GM19023 (cell line): ENCODE measurements at regions not wholly inside any gene's neighbourhood (a gene's known extent, or its start where the extent isn't known, plus 50 kb on each side); places are given as distances from the start of the nearest gene placed in this dataset.
A peak's percentile ranks its signal among the peaks of the same experiment; 100 is the strongest.

Experiments used
- ATAC-seq: cut with Tn5 transposase; IDR thresholded peaks from one replicate; pipeline ENCODE4 v1.9.1; 2021; ENCODE audit warnings: mild to moderate bottlenecking, moderate library complexity; ENCODE audit not compliant: unreplicated experiment

DNA sequence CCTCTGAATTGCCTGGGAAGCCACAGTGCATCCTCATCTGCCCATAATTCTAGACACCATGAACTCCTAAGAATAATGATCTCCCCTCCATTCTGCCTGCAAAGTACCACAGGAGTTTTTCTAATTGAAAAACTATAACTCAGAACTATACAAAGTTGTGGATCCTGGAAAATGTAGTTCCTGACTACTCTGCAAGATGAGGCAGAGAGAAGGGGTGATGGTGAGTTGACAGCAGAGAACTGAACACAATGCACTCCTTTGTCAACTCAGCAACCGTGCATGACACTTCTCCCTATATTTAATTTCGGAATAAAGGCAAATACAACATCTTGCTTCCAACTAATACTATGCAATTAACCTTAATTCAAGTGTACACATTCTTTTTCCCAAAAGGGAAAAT lies 471.1 kb upstream of the FAM98A start:
- ATAC-seq, result no peak

DNA sequence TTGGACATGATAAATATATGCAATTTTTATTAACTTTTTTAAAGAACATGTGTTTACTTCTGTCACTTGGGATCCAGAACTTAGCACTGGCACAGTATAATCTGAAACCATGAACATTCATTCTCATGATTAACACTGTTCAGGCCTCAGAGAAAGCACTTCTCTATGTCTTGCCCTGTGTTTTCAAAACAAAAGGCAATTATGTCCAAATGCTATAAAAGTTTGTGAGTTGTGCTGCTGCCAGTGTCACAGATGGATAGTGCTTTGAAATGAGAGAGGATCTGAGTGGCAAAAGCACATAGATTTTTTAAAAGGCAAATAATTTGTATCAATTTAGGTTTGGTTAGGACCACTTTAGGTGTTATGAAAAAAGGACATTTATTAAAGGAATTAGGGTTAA lies 470.5 kb upstream of the FAM98A start:
- no peak for ATAC-seq

DNA sequence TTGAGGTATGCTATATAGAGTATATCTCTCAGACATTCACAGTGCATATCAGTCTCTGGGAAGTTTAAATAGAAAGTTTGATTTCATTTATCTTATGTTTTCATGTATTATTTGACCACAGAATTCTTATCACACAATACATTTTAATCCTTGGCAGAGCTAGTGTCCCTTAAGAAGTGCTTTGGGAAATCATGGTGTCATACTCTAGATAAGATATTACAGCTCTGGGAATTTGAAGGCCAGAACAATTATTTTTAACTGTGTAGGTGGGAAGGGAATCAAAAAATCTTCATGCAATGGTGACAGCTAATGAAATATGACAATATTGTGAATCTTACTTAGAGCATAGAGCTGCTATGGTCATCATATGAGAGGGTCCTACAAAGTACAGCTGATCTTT lies 451.3 kb upstream of the FAM98A start:
- no peak for ATAC-seq

DNA sequence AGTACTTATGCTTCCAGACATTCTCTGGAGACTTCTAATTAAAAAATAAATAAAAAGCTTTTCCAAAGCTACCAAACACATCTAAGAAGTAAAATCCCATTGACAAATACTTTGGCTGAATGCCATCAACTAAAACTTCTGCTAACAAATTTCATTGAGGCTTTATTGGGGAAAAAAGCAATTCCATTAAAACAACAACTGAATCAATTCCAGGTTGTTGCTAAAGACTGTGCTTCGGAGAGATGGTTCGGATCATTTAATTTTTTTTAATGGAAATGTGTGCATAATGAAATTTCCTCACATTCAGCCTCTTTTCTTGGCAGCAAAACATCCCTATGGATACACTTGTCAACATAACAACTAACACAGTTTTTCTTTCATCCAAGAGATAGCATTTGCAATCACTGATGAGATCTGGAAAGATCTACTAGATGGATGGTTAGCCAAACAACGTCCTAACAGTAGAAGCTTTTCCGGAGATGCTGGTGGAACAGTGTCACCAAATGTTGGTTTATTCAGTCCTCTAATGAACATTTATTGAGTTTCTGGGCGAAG lies 446.1 kb upstream of the FAM98A start:
- no peak for ATAC-seq

DNA sequence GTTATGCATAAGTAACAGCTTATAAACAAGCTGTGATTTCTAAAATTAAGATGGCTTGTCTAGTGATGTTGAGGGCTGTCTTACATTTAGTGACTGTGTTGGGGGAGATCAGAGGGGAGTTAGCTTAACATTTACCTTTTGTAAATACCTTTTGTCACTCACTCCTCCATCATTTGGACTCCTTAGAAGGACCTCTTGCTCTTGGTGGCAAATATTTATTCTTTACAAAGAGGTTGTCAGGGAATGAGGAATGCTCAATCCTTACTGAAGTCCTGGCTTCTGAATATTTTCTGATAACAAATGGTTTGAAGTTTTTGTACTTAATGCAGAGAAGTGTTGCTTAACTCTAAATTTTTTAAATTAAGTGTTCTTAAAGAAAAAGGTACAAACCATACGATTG lies 438.8 kb upstream of the FAM98A start:
- no peak for ATAC-seq

DNA sequence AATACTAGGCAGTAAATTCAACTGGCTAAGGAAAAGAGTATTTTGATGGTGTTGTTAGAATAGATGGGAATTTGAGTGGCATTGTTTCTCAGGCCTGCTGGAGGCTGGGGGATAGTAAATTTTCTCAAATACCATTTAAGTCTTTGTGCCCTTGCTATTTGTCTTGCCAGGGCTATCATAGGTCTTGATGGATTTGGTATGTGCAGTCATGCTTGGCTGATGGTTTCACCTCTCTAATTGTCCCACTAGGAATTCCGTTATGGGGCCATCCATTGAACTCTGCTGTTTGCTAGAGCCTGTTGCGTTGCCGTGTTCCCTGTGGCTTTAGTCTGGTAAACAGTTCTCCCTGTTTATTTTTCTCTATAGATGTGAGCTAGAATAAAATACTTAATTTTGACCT lies 438.1 kb upstream of the FAM98A start:
- ATAC-seq, result no peak

DNA sequence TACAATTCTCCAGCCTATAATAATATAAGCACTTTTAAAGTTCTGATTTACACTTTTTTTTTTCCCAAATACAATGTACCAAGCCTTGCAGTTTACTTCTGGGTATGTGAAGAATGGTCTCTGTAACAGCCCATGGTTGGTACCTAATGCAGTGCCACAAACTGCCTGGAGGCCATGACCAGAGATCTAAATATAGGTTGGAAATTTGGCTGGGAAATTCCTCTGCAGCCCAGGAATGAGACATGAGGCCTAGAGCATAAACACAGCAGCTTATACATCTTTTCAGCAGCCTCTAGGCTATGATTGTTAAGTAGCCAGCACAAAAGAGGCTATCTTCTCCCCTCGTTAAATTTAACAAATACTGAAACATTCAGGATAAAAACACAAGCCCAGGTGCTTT lies 432.0 kb upstream of the FAM98A start:
- no peak for ATAC-seq

DNA sequence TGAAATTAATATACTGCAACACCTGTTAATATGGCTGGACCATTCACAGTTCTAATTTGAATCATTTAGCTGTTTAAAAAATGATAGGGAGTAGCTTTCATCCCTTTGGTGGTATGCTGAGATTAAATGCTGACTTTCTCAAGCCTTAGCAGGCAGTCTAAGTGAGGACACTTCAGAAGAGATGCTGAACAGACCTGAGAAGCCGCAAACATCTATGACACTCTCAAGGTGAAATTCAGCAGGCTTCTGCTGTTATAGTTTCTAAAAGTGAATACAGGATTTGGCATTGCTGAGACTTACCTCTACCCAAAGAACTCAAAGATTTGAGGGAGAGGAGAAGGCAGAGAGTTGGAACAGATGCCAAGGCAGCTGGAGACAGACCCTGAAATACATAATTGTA lies 431.2 kb upstream of the FAM98A start:
- ATAC-seq, result no peak

DNA sequence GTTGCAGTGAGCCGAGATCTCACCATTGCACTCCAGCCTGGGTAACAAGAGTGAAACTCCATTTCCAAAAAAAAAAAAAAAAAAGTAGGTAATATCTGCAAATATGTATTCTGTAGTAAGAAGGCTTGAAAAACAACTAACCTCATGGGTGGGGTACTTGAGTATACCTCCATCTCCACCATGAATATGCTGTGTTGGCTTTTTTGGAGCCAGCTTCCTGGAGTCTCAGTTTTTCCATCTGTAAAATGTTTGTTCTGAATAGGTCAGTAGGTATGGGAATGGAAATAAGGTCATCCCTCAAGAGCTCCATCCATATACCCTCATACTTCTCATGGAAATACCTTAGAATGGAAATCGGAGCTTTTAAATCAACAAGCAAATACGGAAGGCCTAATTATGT lies 430.0 kb upstream of the FAM98A start:
- ATAC-seq, result no peak

DNA sequence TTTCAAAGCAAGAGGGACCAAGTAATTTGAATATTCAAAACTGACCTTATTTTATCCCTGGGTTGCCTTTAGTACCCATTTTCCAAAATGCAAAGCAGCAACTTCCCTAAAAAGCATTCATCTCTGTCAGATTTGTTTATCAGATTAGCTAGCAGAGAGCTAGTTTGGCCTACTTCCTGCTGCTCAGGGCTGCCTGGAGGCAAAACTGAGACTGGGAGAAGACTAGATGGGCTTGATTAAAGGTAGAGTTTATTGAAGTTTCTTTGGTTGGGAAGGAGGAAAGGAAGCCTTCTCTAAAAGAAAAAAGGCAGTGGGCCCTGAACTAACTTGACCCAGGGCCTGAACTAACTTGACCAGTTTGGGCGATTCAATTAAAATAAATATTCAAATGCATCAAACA lies 426.1 kb upstream of the FAM98A start:
- no peak for ATAC-seq

DNA sequence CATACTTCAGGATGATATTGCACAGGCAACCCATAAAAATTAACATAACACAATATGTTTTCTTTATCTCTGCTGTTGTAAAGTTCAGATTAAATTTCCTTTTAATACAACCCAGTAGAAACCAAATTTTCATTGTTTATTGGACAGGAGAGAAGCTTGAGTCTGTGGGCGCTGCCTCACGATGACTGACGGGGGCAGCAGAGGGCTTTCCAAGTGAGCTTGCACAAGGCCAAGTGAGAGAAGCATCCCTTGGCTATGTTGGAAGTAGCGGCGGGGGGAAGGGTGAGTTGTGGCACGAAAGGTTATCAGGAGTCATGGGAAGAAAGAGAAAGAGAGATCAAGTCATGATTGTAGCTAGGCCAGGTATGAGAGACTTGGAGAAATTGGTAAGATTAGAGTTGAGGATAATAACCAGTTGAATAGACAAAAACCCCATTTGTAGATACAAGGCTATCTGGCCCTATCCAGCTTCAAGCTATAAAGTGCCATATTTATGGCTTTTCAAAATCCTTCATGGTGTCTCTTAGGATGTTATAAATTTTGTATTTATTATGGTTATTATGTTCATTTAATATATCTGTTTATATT lies 413.7 kb upstream of the FAM98A start:
- ATAC-seq, result peak; percentile 73

DNA sequence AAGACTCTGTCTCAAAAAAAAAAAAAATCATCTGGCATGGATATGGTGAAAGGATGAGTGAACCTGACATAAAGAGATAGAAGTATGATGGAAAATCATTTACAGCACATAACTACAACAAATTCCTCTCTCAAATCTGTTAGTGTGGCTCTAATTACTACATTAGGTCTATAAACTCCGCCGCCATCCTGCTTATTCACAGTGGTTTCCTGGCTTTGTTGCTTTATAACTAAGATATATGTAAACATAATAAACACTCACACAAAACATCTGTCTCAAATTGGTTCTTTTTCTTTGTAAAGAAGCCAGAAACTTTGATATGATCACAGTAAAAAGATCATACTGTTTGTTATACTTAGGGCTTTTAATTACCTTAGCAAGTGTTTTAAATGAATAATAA lies 412.6 kb upstream of the FAM98A start:
- ATAC-seq, result no peak

DNA sequence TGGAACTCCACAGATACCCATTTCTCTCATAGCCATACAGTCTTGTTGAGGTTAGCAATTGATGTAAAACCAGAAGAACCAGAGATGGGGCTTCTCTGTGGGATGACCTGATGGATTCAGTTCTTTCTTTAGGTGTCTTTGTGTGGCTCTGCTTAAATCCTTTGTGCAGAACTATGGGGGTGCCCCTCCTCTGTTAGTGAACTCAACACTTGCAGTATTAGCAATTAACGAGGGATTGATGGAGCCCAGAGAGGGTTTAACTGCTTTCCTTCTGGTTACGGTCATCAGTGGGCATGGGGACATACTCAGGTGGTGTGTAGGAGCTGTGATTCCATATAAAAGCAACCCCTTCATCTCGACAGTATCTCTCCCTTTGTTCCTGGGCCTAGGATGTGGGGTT lies 406.8 kb upstream of the FAM98A start:
- ATAC-seq, result no peak

DNA sequence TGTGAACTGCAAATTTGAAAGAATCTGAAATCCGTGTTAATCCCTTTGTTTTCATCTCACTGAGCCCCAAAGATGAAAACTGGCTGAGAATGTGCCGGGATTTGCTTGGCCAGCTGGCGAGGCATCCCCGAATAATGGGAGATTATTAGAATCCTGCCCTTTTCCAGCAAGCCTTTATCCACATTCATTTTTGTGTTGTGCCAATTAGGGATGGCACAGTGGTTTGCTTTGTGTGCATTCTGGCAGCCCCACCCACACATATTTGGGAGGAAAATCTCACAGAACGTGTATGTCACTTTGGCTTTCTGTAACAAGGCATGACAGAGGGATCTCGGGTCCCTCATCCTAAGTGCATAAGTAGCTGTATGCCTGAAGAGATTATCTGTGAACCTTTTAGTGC lies 405.8 kb upstream of the FAM98A start:
- no peak for ATAC-seq

DNA sequence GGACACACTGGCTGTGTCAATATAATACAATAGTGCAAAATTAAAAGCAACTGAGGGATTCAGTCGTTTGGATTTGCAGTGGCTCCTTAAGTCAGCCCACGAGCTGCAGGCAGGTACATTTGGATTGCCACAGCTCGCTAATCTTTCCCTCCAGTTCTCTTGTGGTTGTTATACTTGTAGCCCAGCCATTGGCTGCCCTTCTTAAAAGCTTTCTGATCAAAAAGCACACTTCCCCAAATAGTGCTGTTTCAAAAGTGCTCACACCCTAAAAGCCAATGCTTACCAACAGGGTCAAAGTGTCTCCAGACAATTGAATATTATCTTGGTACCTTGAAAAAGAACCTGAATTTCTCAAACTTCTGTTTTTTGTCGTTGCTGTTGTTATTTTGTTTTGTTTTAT lies 404.7 kb upstream of the FAM98A start:
- no peak for ATAC-seq

DNA sequence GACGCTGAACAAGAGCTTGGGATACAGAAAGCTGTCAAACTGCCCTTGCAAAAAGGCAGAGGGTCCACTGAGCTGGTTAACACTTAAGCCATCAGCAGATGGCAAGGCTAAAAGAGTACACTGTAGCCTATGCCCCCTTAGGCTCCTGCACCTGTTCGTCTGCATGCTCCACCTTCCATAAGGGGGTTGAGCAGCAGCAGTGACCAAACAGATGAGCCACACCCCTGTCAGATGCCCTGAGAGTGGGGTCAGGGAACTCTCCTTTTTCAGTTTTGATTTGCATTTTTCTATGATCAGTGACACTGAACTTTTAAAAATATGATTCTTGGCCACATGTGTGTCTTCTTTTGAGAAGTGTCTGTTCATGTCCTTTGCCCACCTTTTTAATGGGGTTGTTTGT lies 402.5 kb upstream of the FAM98A start:
- no peak for ATAC-seq

DNA sequence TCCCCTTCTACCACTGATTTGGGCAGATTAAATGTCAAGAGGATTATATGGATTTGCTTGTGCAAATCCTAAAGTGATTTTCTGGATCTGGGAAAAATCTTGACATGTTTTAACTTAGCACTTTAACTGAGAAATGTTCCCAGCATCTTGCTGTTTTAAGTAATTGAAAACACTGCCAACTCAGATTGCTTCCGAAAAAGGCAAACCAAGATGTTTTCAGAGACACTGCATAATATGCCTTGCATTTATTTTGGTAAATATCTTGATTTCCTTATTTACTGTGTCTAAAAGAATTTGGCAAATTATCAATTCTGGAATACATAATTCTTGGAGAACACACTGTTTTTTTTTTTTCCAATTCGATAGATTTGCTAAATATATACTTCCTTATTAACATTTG lies 385.0 kb upstream of the FAM98A start:
- no peak for ATAC-seq

DNA sequence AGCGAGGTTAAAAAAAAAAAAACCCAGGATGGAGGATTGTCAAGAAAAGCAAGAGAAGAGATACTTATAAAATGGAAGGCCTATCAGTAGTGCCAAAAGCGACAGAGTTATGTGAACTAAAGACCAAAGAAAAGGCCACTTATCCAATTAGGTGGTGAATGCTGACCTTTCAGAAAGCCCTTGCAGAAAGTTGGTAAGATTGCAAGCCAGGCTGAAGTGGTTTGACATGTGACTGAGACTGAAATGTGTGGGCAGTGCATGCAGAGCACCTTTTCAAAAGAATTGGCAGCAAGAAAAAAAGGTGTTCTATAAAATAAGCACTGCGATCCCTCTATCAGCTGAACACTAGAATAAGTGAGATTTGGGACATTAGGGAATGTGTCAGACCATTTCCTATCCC lies 379.4 kb upstream of the FAM98A start:
- ATAC-seq, result no peak

DNA sequence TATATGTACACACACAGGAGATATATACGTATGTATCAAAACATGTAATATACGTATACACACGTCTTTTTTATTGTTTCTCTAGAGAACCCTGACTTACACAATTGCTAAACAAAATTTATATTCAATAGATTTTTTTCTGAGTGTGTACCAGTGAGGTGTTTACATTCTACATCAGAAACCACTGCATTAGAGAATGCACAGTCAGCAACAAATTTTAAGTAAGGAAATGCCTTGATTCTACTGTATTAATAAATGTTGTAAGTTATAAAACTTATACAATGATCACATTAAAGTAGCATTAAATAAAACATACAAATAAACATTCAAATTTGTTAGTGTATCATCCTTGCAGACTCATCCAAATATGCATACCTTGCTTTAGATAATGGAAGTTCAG lies 376.4 kb upstream of the FAM98A start:
- no peak for ATAC-seq

DNA sequence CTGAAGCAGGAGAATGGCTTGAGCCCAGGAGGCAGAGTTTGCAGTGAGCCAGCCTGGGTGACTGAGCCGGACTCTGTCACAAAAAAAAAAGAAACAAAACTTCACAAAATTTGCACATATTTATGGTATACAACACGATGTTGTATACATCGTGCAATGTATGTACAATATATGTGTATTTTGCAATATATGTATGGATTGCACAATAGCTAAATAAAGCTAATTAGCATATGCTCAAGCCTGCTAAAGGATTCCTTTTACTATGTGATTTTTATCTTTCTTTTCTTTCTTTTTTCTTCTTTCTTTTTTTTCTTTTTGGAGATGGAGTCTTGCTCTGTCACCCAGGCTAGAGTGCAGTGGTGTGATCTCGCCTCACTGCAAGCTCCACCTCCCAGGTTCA lies 368.0 kb upstream of the FAM98A start:
- no peak for ATAC-seq

DNA sequence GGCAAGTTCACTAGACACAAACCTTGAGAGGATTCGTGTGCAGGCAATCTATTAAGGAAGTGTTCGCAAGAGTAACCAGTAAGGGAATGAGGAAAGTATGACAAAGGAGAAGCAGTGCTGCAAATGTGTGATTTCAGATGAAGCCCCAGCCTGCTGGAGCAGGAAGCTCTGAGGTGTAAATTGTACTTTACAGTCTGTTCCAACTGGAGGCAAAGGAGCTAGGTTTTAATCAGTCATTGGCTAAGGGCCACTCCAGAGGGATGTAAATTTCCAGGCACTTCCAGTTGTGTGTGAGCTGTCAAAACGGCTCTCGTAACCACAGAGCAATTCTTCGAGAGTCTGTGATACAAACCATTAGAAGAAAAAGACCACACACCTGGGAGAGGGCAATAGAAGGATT lies 359.5 kb upstream of the FAM98A start:
- ATAC-seq, result no peak

DNA sequence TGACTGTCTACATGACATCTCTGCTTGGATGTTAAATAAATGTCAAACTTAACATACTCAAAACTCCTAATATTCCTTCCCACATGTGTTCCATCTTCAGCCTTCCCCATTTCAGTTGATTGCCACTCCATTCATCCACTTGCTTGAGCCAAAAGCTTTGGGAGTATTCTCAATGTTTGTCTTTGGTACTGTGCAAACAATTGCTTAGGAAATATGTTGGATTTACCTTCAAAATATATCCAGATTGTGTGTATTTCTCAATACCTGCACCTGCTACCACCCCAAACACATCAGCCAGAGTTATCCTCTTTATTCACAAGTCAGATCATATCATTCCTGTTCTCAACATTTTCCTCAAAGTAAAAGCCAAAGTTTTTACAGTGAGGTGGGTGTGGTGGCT lies 350.3 kb upstream of the FAM98A start:
- no peak for ATAC-seq

DNA sequence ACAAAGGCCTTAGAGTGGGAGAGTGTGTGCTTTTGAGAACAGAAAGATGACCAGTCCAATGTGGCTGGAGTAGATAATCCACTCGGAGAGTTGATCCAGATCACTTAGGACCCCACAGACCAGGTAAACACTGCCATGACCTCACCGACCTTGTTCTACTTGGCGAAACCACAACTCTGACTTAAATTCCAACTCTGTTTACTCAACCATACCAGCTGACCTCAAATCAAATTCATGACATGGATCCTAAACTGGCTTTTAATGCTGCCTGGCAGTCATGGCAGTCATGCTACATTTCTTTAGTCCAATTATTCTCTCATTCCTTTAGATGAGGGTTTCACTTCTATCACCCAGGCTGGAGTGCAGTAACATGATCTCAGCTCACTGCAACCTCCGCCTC lies 347.1 kb upstream of the FAM98A start:
- ATAC-seq, result no peak

DNA sequence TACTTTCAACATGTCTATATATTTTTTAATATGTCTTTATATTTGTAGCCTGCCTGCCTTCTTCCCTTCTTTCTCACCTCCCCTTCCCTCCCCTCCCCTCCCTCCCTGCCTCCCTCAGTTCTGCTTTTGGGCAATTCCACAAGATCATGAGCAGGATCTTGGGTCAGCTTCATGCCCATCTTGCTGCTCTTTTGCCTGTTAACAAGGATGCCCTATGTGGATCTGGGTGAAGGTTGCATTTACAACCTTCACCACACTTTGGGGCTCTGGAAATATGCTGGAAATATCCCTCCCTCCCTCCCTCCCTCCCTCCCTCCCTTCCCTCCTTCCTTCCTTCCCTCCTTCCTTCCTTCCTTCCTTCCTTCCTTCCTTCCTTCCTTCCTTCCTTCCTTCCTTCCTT lies 334.1 kb upstream of the FAM98A start:
- ATAC-seq, result no peak
